WI38 (cell line): ENCODE measurements at regions not wholly inside any gene's neighbourhood (a gene's known extent, or its start where the extent isn't known, plus 50 kb on each side); places are given as distances from the start of the nearest gene placed in this dataset.
"Not testable (repeated sequence)": the region's sequence is repeated elsewhere in the genome, so short reads cannot be mapped to it uniquely, and the experiment has no call there.

ENCODE experiments used
- H3K4me3 ChIP-seq: 2 replicates; pipeline ENCODE4 v1.5.1; 2011; ENCODE audit warnings: low read depth, mild to moderate bottlenecking, control low read depth, low read length
- CTCF ChIP-seq: IDR thresholded peaks from 2 replicates; pipeline ENCODE4 v1.5.1; 2012; ENCODE audit warnings: low read depth, mild to moderate bottlenecking, control low read depth, low read length

- H3K4me3 ChIP-seq: no peak overlapping the region
- TF ChIP-seq CTCF: no peak
These were observed 189.8 kb upstream of the SLC16A7 start for GRCh38 chr12:59405992-59406391.

GRCh38 chr12:59404109-59404650 lies 191.6 kb upstream of the SLC16A7 start:
- no peak overlapping the region for H3K4me3 ChIP-seq
- no peak for TF ChIP-seq CTCF

- peak overlapping the region; percentile 31 for H3K4me3 ChIP-seq
- TF ChIP-seq CTCF: peak; percentile 71
These were observed 192.4 kb upstream of the SLC16A7 start for GRCh38 chr12:59403259-59403932.

GRCh38 chr12:59401862-59402261 lies 194.0 kb upstream of the SLC16A7 start:
- no peak for TF ChIP-seq CTCF
- no peak overlapping the region for H3K4me3 ChIP-seq

- TF ChIP-seq CTCF: no peak
- H3K4me3 ChIP-seq: no peak overlapping the region
These were observed 197.7 kb upstream of the SLC16A7 start for GRCh38 chr12:59398164-59398563.

- H3K4me3 ChIP-seq: no peak overlapping the region
- TF ChIP-seq CTCF: no peak
These were observed 198.9 kb upstream of the SLC16A7 start for GRCh38 chr12:59396919-59397318.

GRCh38 chr12:59396519-59396918 lies 199.3 kb upstream of the SLC16A7 start:
- no peak for TF ChIP-seq CTCF
- no peak overlapping the region for H3K4me3 ChIP-seq

GRCh38 chr12:59395310-59395709 lies 200.5 kb upstream of the SLC16A7 start:
- not testable (repeated sequence) for H3K4me3 ChIP-seq
